Astrocyte (in vitro differentiated cells and primary cell): ENCODE measurements at regions not wholly inside any gene's neighbourhood (a gene's known extent, or its start where the extent isn't known, plus 50 kb on each side); places are given as distances from the start of the nearest gene placed in this dataset.

ENCODE experiments used
- EZH2 ChIP-seq: IDR thresholded peaks from 2 replicates; pipeline ENCODE4 v1.6.1; 2012; ENCODE audit warnings: mild to moderate bottlenecking, low read length, inconsistent platforms; ENCODE audit not compliant: insufficient read depth
- TF ChIP-seq, protein P1 (sequence below): IDR thresholded peaks from 2 replicates; pipeline ENCODE4 v1.5.1; 2011; ENCODE audit warnings: low read depth, mild to moderate bottlenecking, inconsistent platforms, low read length, moderate library complexity; ENCODE audit not compliant: insufficient read depth

GRCh38 chr7:112907658-112908057, 117.5 kb upstream of the TMEM168 start:
- TF ChIP-seq, protein P1, sequence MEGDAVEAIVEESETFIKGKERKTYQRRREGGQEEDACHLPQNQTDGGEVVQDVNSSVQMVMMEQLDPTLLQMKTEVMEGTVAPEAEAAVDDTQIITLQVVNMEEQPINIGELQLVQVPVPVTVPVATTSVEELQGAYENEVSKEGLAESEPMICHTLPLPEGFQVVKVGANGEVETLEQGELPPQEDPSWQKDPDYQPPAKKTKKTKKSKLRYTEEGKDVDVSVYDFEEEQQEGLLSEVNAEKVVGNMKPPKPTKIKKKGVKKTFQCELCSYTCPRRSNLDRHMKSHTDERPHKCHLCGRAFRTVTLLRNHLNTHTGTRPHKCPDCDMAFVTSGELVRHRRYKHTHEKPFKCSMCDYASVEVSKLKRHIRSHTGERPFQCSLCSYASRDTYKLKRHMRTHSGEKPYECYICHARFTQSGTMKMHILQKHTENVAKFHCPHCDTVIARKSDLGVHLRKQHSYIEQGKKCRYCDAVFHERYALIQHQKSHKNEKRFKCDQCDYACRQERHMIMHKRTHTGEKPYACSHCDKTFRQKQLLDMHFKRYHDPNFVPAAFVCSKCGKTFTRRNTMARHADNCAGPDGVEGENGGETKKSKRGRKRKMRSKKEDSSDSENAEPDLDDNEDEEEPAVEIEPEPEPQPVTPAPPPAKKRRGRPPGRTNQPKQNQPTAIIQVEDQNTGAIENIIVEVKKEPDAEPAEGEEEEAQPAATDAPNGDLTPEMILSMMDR = no peak
- TF ChIP-seq EZH2 = no peak
